22Rv1 (cell line): ENCODE measurements at regions not wholly inside any gene's neighbourhood (a gene's known extent, or its start where the extent isn't known, plus 50 kb on each side); places are given as distances from the start of the nearest gene placed in this dataset.
"Not testable (repeated sequence)": the region's sequence is repeated elsewhere in the genome, so short reads cannot be mapped to it uniquely, and the experiment has no call there.

Experiments used
- H3K27ac ChIP-seq: fragments of 450-650 bp; 2 replicates; pipeline ENCODE4 v1.5.1; 2017
- CTCF ChIP-seq: fragments of 450-650 bp; IDR thresholded peaks from 2 replicates; pipeline ENCODE4 v1.5.1; 2017; ENCODE audit warnings: mild to moderate bottlenecking
- ZFX ChIP-seq: fragments of 450-650 bp; IDR thresholded peaks from 2 replicates; pipeline ENCODE4 v1.6.1; 2017; ENCODE audit warnings: antibody characterized with exemption, borderline replicate concordance

GRCh38 chr7:113282875-113283274 is 164.5 kb upstream of the SMIM30 start:
- TF ChIP-seq CTCF (no peak), ZFX (no peak)
- H3K27ac ChIP-seq: no peak overlapping the region

- no peak overlapping the region for H3K27ac ChIP-seq
- TF ChIP-seq ZFX: no peak
- no peak for TF ChIP-seq CTCF
Observed at GRCh38 chr7:113281223-113281622, 162.9 kb upstream of the SMIM30 start.

- TF ChIP-seq CTCF (no peak), ZFX (no peak)
- no peak overlapping the region for H3K27ac ChIP-seq
Observed at GRCh38 chr7:113279256-113279655, 160.9 kb upstream of the SMIM30 start.

GRCh38 chr7:113270790-113271189 is 152.4 kb upstream of the SMIM30 start:
- H3K27ac ChIP-seq: no peak overlapping the region
- no peak for TF ChIP-seq ZFX
- no peak for TF ChIP-seq CTCF

GRCh38 chr7:113269592-113269991 is 151.2 kb upstream of the SMIM30 start:
- not testable (repeated sequence) for H3K27ac ChIP-seq

GRCh38 chr7:113268757-113269156 is 150.4 kb upstream of the SMIM30 start:
- TF ChIP-seq CTCF (no peak), ZFX (no peak)
- H3K27ac ChIP-seq: no peak overlapping the region

GRCh38 chr7:113267885-113268284 is 149.5 kb upstream of the SMIM30 start:
- no peak overlapping the region for H3K27ac ChIP-seq
- TF ChIP-seq ZFX (no peak), CTCF (no peak)

GRCh38 chr7:113267271-113267670 is 148.9 kb upstream of the SMIM30 start:
- H3K27ac ChIP-seq: no peak overlapping the region
- TF ChIP-seq CTCF: no peak
